ENCODE measurements at regions not wholly inside any gene's neighbourhood (a gene's known extent, or its start where the extent isn't known, plus 50 kb on each side); places are given as distances from the start of the nearest gene placed in this dataset.
"Not testable (repeated sequence)": the region's sequence is repeated elsewhere in the genome, so short reads cannot be mapped to it uniquely, and the experiment has no call there.

DNA sequence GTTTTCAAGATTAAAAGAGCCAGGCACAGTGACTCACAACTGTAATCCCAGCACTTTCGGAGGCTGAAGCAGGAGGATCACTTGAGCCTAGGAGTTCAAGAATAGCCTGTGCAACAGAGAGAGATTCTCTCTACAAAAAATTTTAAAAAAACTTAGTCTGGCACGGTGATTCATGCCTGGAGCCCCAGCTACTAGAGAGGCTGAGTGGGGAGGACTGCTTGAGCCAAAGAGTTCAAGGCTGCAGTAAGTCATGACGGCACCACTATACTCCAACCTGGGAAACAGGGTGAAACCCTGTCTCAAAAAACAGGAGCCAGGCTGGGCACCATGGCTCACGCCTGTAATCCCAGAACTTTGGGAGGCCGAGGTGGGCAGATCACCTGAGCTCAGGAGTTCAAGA, 86.6 kb upstream of the KCTD7 start:
- Histone ChIP-seq H3K36me3 (no peaks in the 10 kb centered on the region), H3K4me3 (no peak overlapping the region), H3K4me1 (ENCODE audit: insufficient read depth) (peaks cover 7% of the 10 kb centered on the region), H3K9me3 (no peaks in the 10 kb centered on the region), H3K27ac (no peak overlapping the region), H3K27me3 (no peaks in the 10 kb centered on the region)
- intact Hi-C loops (cut with DNase I) = no loop called here
- 41 to 55% (median 52%) methylated on average over 5 of the region's 5 CpGs for WGBS, 3 donors
- no peak for DNase-seq
- TF ChIP-seq EP300 (IDR thresholded peaks at IDR 0.05) (no peak), POLR2A (IDR thresholded peaks at IDR 0.05) (no peak)
- TF ChIP-seq, protein P1, sequence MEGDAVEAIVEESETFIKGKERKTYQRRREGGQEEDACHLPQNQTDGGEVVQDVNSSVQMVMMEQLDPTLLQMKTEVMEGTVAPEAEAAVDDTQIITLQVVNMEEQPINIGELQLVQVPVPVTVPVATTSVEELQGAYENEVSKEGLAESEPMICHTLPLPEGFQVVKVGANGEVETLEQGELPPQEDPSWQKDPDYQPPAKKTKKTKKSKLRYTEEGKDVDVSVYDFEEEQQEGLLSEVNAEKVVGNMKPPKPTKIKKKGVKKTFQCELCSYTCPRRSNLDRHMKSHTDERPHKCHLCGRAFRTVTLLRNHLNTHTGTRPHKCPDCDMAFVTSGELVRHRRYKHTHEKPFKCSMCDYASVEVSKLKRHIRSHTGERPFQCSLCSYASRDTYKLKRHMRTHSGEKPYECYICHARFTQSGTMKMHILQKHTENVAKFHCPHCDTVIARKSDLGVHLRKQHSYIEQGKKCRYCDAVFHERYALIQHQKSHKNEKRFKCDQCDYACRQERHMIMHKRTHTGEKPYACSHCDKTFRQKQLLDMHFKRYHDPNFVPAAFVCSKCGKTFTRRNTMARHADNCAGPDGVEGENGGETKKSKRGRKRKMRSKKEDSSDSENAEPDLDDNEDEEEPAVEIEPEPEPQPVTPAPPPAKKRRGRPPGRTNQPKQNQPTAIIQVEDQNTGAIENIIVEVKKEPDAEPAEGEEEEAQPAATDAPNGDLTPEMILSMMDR (IDR thresholded peaks at IDR 0.05) = no peak

DNA sequence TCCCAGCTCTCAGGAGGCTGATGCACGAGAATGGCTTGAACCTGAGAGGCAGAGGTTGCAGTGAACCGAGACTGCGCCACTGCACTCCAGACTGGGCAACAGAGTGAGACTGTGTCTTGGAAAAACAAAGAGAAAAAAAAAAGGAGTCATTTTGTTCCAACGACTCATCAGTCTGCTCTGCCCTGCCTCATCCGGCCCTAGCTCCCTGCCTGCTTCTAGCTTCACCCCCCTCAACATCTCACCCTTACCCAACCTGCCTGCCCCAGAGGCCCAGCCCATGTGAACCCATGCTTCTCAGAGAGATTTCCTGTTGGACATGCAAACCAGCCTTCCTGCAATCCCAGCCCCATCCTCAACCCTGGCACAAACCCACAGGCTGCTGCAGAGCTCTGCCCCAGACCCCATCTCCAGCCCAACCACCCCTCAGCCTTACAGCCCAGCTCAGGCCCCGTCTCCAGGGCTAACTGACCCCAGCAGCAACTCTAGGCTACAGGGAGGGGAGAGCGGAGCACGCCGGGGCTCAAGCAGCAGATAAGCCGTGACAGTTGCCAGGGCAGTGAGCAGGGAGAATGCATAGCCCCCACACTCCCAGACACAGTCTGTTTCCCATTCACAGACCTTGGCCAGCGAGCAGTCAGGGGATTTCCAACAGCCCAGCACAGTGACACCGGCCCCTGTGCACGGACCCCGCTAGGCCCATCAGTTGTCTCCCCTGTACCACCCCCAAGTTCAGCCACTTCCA, 86.0 kb upstream of the KCTD7 start:
- no peaks in the 10 kb centered on the region for H3K36me3 ChIP-seq
- TF ChIP-seq, protein P1 (IDR thresholded peaks at IDR 0.05) = no peak
- TF ChIP-seq EP300 (IDR thresholded peaks at IDR 0.05) (no peak), POLR2A (IDR thresholded peaks at IDR 0.05) (no peak)
- no peaks in the 10 kb centered on the region for H3K27me3 ChIP-seq
- H3K27ac ChIP-seq = no peak overlapping the region
- H3K4me1 ChIP-seq (ENCODE audit: insufficient read depth) = peaks cover 7% of the 10 kb centered on the region
- 29 to 38% (median 32%) methylated on average over 14 of the region's 14 CpGs for WGBS, 3 donors
- intact Hi-C loops (cut with DNase I) = no loop called here
- peak in 1 of 5 donors; percentile 59 for DNase-seq
- H3K4me3 ChIP-seq = no peak overlapping the region
- no peaks in the 10 kb centered on the region for H3K9me3 ChIP-seq

DNA sequence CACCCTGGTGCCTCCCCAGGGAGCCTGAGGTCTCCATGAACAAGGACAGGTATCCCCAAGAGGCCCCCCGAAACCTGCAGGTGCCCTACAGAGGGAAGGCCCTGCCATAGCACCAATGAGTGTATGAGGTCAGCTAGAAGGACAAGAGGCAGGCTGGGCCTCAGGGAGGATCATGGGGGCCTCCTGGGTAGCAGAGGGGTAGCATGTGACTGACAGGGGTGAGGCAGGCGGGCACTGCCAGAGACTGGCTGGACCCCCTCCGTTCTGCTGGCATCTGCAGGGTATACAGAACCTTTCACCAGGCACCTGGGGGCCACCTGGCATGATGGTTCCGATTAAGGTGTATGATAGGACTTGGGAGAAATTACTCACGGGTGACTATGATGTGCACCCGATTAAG, 79.2 kb upstream of the KCTD7 start:
- Histone ChIP-seq H3K27me3 (no peaks in the 10 kb centered on the region), H3K27ac (no peak overlapping the region), H3K9me3 (no peaks in the 10 kb centered on the region), H3K4me1 (ENCODE audit: insufficient read depth) (no peaks in the 10 kb centered on the region), H3K36me3 (no peaks in the 10 kb centered on the region), H3K4me3 (no peak overlapping the region)
- intact Hi-C loops (cut with DNase I) = no loop called here
- no peak for TF ChIP-seq EP300 (IDR thresholded peaks at IDR 0.05)
- TF ChIP-seq POLR2A (IDR thresholded peaks at IDR 0.05) = no peak
- TF ChIP-seq, protein P1 (IDR thresholded peaks at IDR 0.05) = no peak
- DNase-seq = peak in 1 of 5 donors; percentile 19
- WGBS, 3 donors = 88 to 96% (median 95%) methylated on average over 6 of the region's 6 CpGs

- intact Hi-C loops (cut with DNase I) = no loop called here
- no peak overlapping the region for H3K27ac ChIP-seq
- TF ChIP-seq, protein P1 (IDR thresholded peaks at IDR 0.05) = no peak
- TF ChIP-seq EP300 (IDR thresholded peaks at IDR 0.05) = no peak
- no peak for TF ChIP-seq POLR2A (IDR thresholded peaks at IDR 0.05)
- WGBS, 3 donors = 93% methylated on average over 9 of the region's 9 CpGs
- no peak overlapping the region for H3K4me3 ChIP-seq
- H3K36me3 ChIP-seq = no peaks in the 10 kb centered on the region
- no peaks in the 10 kb centered on the region for H3K27me3 ChIP-seq
- DNase-seq = peak in 1 of 5 donors; percentile 10
- peaks cover 2% of the 10 kb centered on the region for H3K4me1 ChIP-seq (ENCODE audit: insufficient read depth)
- no peaks in the 10 kb centered on the region for H3K9me3 ChIP-seq
Measured at GRCh38 chr7:66553001-66553400, 75.7 kb upstream of the KCTD7 start.

GRCh38 chr7:66553675-66554074, 75.0 kb upstream of the KCTD7 start:
- H3K27me3 ChIP-seq; H3K4me1 ChIP-seq (ENCODE audit: insufficient read depth); intact Hi-C loops (cut with DNase I); H3K4me3 ChIP-seq; H3K27ac ChIP-seq; H3K36me3 ChIP-seq; DNase-seq; H3K9me3 ChIP-seq: not testable (repeated sequence)
- 35 to 48% (median 41%) methylated on average over 2 of the region's 2 CpGs for WGBS, 3 donors

DNA sequence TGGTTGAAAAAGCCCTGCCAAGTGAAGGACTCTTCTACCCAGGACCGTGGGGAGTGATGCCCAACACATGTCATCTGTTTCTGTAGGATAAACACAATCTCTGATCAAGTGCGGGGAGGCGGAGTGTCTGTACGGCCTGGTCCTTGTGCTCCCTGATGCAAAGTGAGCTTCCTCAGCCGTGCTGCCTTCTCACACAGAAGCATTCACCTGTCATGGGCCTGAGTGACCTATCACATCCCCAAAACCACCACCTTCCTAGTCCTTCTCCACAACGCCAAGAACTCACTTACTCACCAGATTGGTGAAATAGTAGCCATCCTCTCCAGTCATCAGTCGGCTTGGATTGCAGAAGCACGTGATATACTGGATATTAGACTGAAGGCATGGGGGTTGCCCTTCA, 74.4 kb upstream of the KCTD7 start:
- H3K4me1 ChIP-seq (ENCODE audit: insufficient read depth); H3K4me3 ChIP-seq; H3K36me3 ChIP-seq; H3K27ac ChIP-seq; H3K27me3 ChIP-seq; H3K9me3 ChIP-seq; intact Hi-C loops (cut with DNase I): not testable (repeated sequence)
- DNase-seq = peak in 1 of 5 donors; percentile 7
- WGBS, 3 donors = 76 to 85% (median 82%) methylated on average over 7 to 8 of the region's 8 CpGs

GRCh38 chr7:66554842-66555430, 73.7 kb upstream of the KCTD7 start:
- H3K4me1 ChIP-seq (ENCODE audit: insufficient read depth); H3K36me3 ChIP-seq; H3K4me3 ChIP-seq; intact Hi-C loops (cut with DNase I); H3K27me3 ChIP-seq; H3K9me3 ChIP-seq; DNase-seq; H3K27ac ChIP-seq: not testable (repeated sequence)
- 80 to 88% (median 87%) methylated on average over 8 of the region's 8 CpGs for WGBS, 3 donors

All from ovary (tissue), 7 donors.